ENCODE measurements at regions not wholly inside any gene's neighbourhood (a gene's known extent, or its start where the extent isn't known, plus 50 kb on each side); places are given as distances from the start of the nearest gene placed in this dataset.
"Not testable (repeated sequence)": the region's sequence is repeated elsewhere in the genome, so short reads cannot be mapped to it uniquely, and the experiment has no call there.

DNA sequence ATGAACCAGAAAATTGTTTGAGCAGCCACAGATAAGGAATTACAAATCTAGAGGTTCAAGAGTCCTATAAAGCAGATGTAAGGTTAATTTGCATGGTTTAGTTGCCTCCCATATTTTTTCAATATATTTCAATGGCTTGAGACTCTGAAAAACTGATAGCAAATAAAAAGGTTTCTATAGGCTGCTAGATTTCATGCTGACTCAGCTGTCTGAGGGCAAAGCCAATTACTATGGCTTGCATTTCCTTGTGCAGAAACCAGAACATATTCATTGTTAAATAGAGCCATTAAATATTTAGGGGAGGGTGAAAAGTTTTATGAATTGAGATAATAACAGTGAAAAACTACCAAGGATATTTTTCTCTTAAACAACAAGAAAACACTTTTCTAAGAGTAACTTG, 278.1 kb upstream of the CADM2 start:
- no peak for DNase-seq

DNA sequence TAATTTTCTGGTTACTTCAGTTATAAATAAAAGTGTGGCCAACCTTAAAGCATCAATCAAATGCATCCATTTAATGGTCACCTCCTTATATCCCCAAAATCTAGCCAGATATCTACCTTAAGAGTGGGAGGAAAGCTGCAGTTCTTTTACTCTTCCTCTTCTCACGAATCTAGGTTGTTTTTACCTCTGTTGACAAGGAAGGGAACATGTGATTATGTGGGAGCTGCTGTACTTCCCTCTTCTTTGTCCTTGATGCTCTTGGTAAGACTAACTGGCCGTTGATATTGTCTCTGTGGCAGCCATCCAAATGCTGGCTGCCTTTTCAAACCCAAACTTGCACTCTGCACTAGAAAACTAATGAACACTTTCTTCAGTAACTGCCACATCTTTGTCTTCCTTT, 275.3 kb upstream of the CADM2 start:
- DNase-seq = no peak

GRCh38 chr3:84685467-84685866, 273.3 kb upstream of the CADM2 start:
- no peak for DNase-seq

DNA sequence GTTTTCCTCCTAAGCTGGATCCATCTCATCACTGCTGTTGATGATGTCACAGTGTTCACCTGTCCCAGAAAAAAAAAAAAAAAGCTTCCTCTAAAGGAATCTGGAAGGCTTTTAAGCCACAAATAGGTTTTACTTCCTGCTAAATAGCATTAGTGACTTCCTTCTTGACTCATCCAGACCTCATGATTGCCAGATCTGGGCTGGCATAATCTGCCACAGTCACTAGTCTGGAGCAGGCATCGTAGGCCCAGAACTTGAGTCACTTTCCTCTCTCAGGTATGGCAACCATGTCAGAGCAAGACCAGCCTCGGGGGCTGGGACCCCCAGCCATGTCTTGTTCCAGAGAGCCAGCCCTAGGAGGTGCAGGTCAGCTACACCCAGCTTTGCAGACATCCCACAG, 266.5 kb upstream of the CADM2 start:
- DNase-seq = no peak

- DNase-seq = not testable (repeated sequence)
These were observed 248.5 kb upstream of the CADM2 start for GRCh38 chr3:84710288-84710687.

DNA sequence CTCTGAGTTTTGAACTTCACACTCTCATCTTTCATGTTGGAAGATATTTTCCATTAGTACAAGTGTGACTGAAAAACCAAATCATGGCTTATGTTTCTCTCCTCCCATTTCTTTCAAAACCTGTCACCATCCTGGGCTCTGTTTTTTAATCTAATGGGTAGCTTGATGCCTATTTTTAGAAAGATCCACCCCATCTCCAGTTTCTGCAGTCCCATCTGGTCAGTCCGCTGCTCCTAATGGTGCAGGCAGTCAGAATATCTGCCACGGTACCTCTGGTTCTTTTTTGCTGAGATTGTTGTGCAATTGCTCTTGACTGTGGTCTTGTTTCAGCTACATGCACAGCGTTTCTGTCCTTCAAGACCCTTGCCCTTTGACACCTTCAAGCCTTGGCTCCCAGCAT, 240.9 kb upstream of the CADM2 start:
- no peak for DNase-seq

- DNase-seq = no peak
These were observed 233.9 kb upstream of the CADM2 start for GRCh38 chr3:84724877-84725276.

- no peak for DNase-seq
These were observed 231.2 kb upstream of the CADM2 start for GRCh38 chr3:84727616-84728015.

- not testable (repeated sequence) for DNase-seq
These were observed 224.1 kb upstream of the CADM2 start for GRCh38 chr3:84734731-84735130.

- no peak for DNase-seq
These were observed 220.7 kb upstream of the CADM2 start for GRCh38 chr3:84738086-84738485.

DNA sequence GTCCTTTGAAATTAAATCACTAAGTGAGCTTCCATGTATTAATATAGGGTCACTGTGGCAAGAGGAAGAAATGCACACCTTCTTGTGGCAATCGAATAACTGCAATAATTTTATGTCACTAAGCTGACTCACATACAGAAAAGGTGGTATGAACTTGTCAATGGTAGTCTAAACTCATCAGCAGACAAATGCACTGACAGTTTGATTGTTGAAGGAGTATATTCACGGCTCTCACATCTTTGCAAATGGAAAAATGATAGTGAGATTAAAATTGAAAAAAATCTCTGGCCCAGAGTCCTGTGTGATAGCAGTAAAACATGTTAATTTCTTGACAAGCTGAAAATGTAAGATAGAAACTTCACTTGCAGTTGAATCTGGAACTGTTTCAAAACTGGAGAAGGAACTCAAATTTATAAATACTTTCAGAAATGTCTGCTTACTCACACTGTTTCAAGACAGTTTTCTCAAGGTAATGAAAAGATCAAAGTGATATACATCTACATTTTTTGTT, 215.8 kb upstream of the CADM2 start:
- no peak for DNase-seq

- no peak for DNase-seq
These were observed 214.7 kb upstream of the CADM2 start for GRCh38 chr3:84744130-84744529.

DNA sequence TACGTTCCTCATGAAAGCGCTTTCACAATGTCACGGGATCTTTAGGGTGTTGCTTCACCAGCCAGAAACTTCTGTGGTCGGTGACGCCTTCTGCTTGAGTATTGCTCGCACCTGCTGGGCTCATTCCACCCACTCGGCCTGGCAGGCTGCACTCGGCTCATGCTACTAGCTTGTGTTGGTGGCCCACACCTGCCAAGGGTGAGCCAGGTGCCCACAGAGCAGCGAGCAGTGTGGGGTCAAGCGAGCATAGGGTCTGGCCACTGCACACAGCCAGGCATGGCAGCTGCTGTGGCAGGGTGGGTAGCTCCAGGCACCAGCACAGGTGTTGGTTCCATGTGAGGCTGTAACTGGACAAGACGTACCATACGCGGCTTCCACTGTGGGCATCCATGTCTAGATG, 202.9 kb upstream of the CADM2 start:
- DNase-seq = no peak

- no peak for DNase-seq
These were observed 199.4 kb upstream of the CADM2 start for GRCh38 chr3:84759361-84759760.

GRCh38 chr3:84772841-84773240, 185.9 kb upstream of the CADM2 start:
- DNase-seq = no peak

GRCh38 chr3:84783281-84783680, 175.5 kb upstream of the CADM2 start:
- DNase-seq = no peak

GRCh38 chr3:84789961-84790360, 168.8 kb upstream of the CADM2 start:
- DNase-seq = no peak

DNA sequence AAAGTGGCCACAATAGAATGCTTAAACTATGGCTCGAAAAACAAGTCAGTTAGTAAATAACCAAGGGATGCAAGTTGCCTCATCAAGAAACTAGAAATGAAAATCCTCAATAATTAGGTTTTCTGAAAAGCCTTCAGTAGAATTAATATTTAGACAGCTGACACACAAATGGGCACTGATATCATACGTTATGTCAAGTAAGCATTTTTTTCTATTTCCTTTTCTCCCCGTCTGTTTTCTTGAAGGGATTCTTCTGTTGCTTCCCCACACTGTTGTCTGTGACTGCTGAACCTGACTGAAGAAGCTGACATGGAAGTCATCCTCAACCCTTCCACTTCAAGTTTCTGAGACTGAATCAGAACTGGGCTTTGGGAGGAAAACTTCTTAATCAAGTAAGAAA, 151.8 kb upstream of the CADM2 start:
- DNase-seq = no peak

GRCh38 chr3:84820126-84820525, 138.7 kb upstream of the CADM2 start:
- DNase-seq = no peak

DNA sequence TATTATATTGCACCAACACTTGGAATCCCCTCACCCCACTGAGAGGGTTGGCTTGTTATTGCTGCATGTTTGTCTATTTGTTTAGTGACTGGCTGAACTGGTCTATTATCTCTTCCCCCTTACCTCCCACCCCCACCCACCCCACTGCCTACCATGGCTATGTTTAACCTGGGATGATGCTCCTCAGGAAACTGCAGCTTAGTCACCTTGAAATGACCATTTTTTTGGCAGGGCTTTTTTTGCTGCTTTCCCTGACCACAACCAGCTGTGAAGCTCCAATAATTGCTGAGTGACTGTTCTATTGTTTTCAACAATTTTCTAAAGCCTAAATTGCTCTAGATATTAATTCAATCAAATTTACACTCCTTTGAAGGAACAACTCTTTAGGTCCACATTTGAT, 137.9 kb upstream of the CADM2 start:
- DNase-seq = no peak

GRCh38 chr3:84825817-84826216, 133.0 kb upstream of the CADM2 start:
- DNase-seq = no peak

GRCh38 chr3:84830476-84830875, 128.3 kb upstream of the CADM2 start:
- no peak for DNase-seq

- no peak for DNase-seq
These were observed 123.4 kb upstream of the CADM2 start for GRCh38 chr3:84835366-84835765.

DNA sequence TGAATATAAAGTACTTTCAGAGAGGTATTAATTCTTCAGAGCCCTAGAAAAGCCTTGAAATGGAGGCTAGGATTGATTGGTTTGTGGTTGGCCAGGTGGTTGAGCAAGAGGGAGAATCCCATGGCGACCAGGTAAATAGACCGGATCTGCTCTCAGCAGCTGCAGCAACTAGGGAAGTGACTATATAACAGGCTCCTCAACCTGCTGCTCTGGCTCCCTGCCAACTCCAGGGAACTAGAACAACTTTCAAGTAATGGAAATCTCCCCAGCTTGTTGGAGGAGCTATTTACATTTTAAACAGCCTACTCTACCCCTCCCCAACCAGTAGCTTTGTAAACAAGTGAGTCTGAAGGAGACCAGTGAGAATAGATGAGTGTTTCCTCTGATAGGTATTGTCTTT, 121.8 kb upstream of the CADM2 start:
- peak; percentile 80 for DNase-seq

DNA sequence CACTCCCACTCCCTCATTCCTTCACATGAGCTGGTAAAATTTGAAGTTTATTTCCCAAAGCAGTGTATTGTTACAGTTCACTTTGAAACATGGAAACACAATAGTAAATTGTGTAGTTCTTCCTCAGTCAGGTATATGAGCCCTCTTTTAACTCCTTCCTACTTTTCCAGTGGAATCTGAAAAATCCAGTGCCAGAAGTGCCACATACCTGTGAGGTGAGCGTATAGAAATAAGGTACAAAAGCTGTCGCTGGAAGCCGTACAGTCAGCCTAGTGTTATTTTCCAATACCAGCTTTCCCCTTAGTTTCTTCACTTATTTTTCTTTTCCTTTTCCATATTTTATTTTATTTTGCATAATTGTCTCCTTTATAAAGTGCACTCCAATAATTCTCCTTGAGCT, 81.7 kb upstream of the CADM2 start:
- DNase-seq = no peak

GRCh38 chr3:84881288-84881687, 77.5 kb upstream of the CADM2 start:
- no peak for DNase-seq

Data from NCI-H1436 (cell line).